PC-3 (cell line): ENCODE measurements at regions not wholly inside any gene's neighbourhood (a gene's known extent, or its start where the extent isn't known, plus 50 kb on each side); places are given as distances from the start of the nearest gene placed in this dataset.

Experiments
- CTCF ChIP-seq: fragments of 300-600 bp; sonication (generic); conservative IDR thresholded peaks from 2 replicates; pipeline ENCODE4 v1.5.1; 2017; ENCODE audit warnings: antibody characterized with exemption, low read depth, mild to moderate bottlenecking, low read length
- EZH2 ChIP-seq: fragments of 300-600 bp; sonication (generic); IDR thresholded peaks from one replicate; pipeline ENCODE4 v1.6.1; 2017; ENCODE audit warnings: antibody characterized with exemption, mild to moderate bottlenecking, low read length; ENCODE audit not compliant: unreplicated experiment
- EZH2phosphoT487 ChIP-seq: fragments of 300-600 bp; sonication (generic); IDR thresholded peaks from 2 replicates; pipeline ENCODE4 v1.6.1; 2018; ENCODE audit warnings: mild to moderate bottlenecking, antibody characterized with exemption, low read length, borderline replicate concordance

- no peak for TF ChIP-seq CTCF
- no peak for TF ChIP-seq EZH2
- TF ChIP-seq EZH2phosphoT487: no peak
These were observed 604.1 kb downstream of the GRXCR1 start for GRCh38 chr4:43496602-43497001.
